GM12878 (cell line): ENCODE measurements at regions not wholly inside any gene's neighbourhood (a gene's known extent, or its start where the extent isn't known, plus 50 kb on each side); places are given as distances from the start of the nearest gene placed in this dataset.

Experiments used
- ASH2L ChIP-seq: fragments of 300-600, 200-600 bp; sonication (generic); IDR thresholded peaks from 2 replicates; pipeline ENCODE4 v1.6.1; 2017; ENCODE audit warnings: low read depth, mild to moderate bottlenecking, borderline replicate concordance
- BCL3 ChIP-seq: IDR thresholded peaks from 2 replicates; pipeline ENCODE4 v1.6.1; 2011; ENCODE audit warnings: borderline replicate concordance, low read depth, mild to moderate bottlenecking, moderate library complexity, low read length; ENCODE audit not compliant: insufficient read depth, poor library complexity, severe bottlenecking
- CREB1 ChIP-seq: IDR thresholded peaks from 2 replicates; pipeline ENCODE4 v1.6.1; 2012; ENCODE audit warnings: low read depth, mild to moderate bottlenecking, inconsistent platforms
- CREM ChIP-seq: IDR thresholded peaks from 2 replicates; pipeline ENCODE4 v1.6.1; 2014; ENCODE audit warnings: antibody characterized with exemption, low read depth
- E2F4 ChIP-seq: IDR thresholded peaks from 2 replicates; pipeline ENCODE4 v1.6.1; 2012; ENCODE audit warnings: low read depth, low read length, improper control_type of control experiment
- GABPA ChIP-seq: IDR thresholded peaks from 2 replicates; pipeline ENCODE4 v1.6.1; 2014; ENCODE audit warnings: antibody characterized with exemption, low read depth, mild to moderate bottlenecking, inconsistent platforms
- MYC ChIP-seq: IDR thresholded peaks from 2 replicates; pipeline ENCODE4 v1.6.1; 2011; ENCODE audit warnings: mild to moderate bottlenecking, low read length, moderate library complexity, inconsistent platforms; ENCODE audit not compliant: insufficient read depth, insufficient replicate concordance, insufficient read length, severe bottlenecking
- PKNOX1 ChIP-seq: fragments of 450-650 bp; IDR thresholded peaks from 2 replicates; pipeline ENCODE4 v1.6.1; 2016; ENCODE audit warnings: mild to moderate bottlenecking
- RELB ChIP-seq: fragments of 450-650 bp; IDR thresholded peaks from 2 replicates; pipeline ENCODE4 v1.6.1; 2017; ENCODE audit warnings: low read depth, mild to moderate bottlenecking, moderate library complexity
- SMAD1 ChIP-seq: fragments of 450-650 bp; IDR thresholded peaks from 2 replicates; pipeline ENCODE4 v1.6.1; 2018; ENCODE audit warnings: mild to moderate bottlenecking, low read depth; ENCODE audit not compliant: partially characterized antibody
- ZBTB4 ChIP-seq: fragments of 450-650 bp; formaldehyde crosslinking; IDR thresholded peaks from 2 replicates; pipeline ENCODE4 v1.4.0; 2022; ENCODE audit warnings: mild to moderate bottlenecking, moderate library complexity
- ZNF687 ChIP-seq: fragments of 450-650 bp; IDR thresholded peaks from 2 replicates; pipeline ENCODE4 v1.6.1; 2017; ENCODE audit warnings: mild to moderate bottlenecking, moderate library complexity
- TF ChIP-seq, protein P1 (sequence below): IDR thresholded peaks from 2 replicates; pipeline ENCODE4 v1.6.1; 2011; ENCODE audit warnings: mild to moderate bottlenecking, low read depth, low read length, moderate library complexity; ENCODE audit not compliant: insufficient replicate concordance
- TF ChIP-seq, protein P2 (sequence below): fragments of 450-650 bp; IDR thresholded peaks from 2 replicates; pipeline ENCODE4 v1.6.1; 2014; ENCODE audit warnings: mild to moderate bottlenecking

DNA sequence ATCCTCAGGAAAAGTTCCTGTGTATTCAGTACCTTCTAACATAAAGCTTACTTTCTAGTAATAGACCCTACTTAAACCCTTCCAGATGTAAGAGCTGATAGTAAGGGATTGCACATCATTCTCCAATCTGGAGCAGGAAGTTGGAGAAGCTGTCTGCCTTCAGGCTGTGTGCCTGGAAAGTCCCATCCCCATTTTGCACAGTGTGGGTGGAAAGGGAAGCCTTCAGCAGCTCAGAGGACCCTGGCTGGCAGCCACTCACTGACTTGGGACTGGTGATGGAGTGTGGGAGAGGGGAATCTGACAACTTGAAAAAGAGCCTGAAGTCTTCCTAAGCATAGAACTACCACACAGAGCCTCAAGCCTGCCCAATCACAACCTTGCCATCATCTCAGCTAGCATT, 164.1 kb upstream of the ADO start (continued):
- no peak for TF ChIP-seq ZNF687
- TF ChIP-seq GABPA = no peak
- no peak for TF ChIP-seq PKNOX1
- TF ChIP-seq CREM = no peak
- no peak for TF ChIP-seq E2F4
- TF ChIP-seq SMAD1 = no peak
- TF ChIP-seq, protein P1, sequence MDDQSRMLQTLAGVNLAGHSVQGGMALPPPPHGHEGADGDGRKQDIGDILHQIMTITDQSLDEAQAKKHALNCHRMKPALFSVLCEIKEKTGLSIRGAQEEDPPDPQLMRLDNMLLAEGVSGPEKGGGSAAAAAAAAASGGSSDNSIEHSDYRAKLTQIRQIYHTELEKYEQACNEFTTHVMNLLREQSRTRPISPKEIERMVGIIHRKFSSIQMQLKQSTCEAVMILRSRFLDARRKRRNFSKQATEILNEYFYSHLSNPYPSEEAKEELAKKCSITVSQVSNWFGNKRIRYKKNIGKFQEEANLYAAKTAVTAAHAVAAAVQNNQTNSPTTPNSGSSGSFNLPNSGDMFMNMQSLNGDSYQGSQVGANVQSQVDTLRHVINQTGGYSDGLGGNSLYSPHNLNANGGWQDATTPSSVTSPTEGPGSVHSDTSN = no peak
- no peak for TF ChIP-seq ZBTB4 (CRISPR knock-in tag)
- TF ChIP-seq, protein P2, sequence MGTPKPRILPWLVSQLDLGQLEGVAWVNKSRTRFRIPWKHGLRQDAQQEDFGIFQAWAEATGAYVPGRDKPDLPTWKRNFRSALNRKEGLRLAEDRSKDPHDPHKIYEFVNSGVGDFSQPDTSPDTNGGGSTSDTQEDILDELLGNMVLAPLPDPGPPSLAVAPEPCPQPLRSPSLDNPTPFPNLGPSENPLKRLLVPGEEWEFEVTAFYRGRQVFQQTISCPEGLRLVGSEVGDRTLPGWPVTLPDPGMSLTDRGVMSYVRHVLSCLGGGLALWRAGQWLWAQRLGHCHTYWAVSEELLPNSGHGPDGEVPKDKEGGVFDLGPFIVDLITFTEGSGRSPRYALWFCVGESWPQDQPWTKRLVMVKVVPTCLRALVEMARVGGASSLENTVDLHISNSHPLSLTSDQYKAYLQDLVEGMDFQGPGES = no peak
- no peak for TF ChIP-seq BCL3
- no peak for TF ChIP-seq ASH2L
- TF ChIP-seq RELB = peak; percentile 69
- TF ChIP-seq MYC = no peak
- TF ChIP-seq CREB1 = no peak
